ENCODE measurements at regions not wholly inside any gene's neighbourhood (a gene's known extent, or its start where the extent isn't known, plus 50 kb on each side); places are given as distances from the start of the nearest gene placed in this dataset.

GRCh38 chr11:27930946-27931345 lies 177.0 kb downstream of the KIF18A start:
- Histone ChIP-seq H3K4ac (replicated peaks; ENCODE audit: insufficient read length, low read depth, low read length) (no peak overlapping the region), H3K36me3 (ENCODE audit: control insufficient read depth in 2 of 4, insufficient read depth in 4 of 4, low read length in 3 of 4) (no peaks in the 10 kb centered on the region), H2AK5ac (ENCODE audit: low read depth, low read length) (no peak overlapping the region), H2BK15ac (ENCODE audit: low read length) (no peak overlapping the region), H4K8ac (ENCODE audit: extremely low read depth, insufficient read depth, low read length) (no peak overlapping the region), H3K23me2 (ENCODE audit: low read depth, low read length) (no peaks in the 10 kb centered on the region), H2BK20ac (ENCODE audit: low read length) (no peak overlapping the region), H2BK5ac (ENCODE audit: low read depth, low read length) (no peak overlapping the region), H2BK12ac (ENCODE audit: low read depth, low read length) (no peak overlapping the region), H3K27me3 (replicated peaks in 1 of 4; ENCODE audit: control insufficient read depth in 3 of 4, extremely low read depth in 1 of 4, insufficient read depth in 3 of 4, low read length in 3 of 4) (no peaks in the 10 kb centered on the region), H3K23ac (ENCODE audit: insufficient read length) (no peak overlapping the region), H3K4me2 (ENCODE audit: insufficient read depth in 1 of 2, low read depth in 2 of 2, low read length in 2 of 2) (no peak overlapping the region), H3K4me1 (replicated peaks in 1 of 4; ENCODE audit: control insufficient read depth in 3 of 4, insufficient read depth in 4 of 4, low read length in 3 of 4) (peaks cover 0 to 6% (median 2%) of the 10 kb centered on the region in 4 experiments; a peak in 2 of 7 replicates), H2AFZ (ENCODE audit: low read length) (no peak overlapping the region), H3K18ac (ENCODE audit: extremely low read depth, low read length) (no peak overlapping the region), H4K20me1 (replicated peaks in 1 of 2; ENCODE audit: control insufficient read depth in 1 of 2, insufficient read depth in 2 of 2, low read length in 2 of 2) (no peaks in the 10 kb centered on the region), H3K79me1 (ENCODE audit: low read depth, low read length) (no peaks in the 10 kb centered on the region), H4K91ac (replicated peaks; ENCODE audit: insufficient read length, low read length) (no peak overlapping the region), H3K14ac (ENCODE audit: insufficient read length) (no peak overlapping the region), H3K79me2 (ENCODE audit: control insufficient read depth in 1 of 2, insufficient read depth in 2 of 2, low read length in 2 of 2) (no peaks in the 10 kb centered on the region), H4K5ac (ENCODE audit: insufficient read length, low read depth, low read length) (no peak overlapping the region), H3K27ac (ENCODE audit: low read depth, low read length) (no peak overlapping the region), H2BK120ac (replicated peaks; ENCODE audit: low read depth, low read length) (no peak overlapping the region), H3K9ac (replicated peaks in 1 of 4; ENCODE audit: extremely low read depth in 1 of 4, low read depth in 3 of 4, low read length in 3 of 4) (no peak overlapping the region), H3K56ac (replicated peaks; ENCODE audit: insufficient read length, low read depth, low read length) (no peak overlapping the region), H3K9me3 (ENCODE audit: insufficient read depth in 2 of 2, low read depth in 1 of 2, low read length in 1 of 2) (no peaks in the 10 kb centered on the region), H3K4me3 (ENCODE audit: extremely low read depth in 1 of 4, insufficient read depth in 2 of 4, low read depth in 3 of 4, low read length in 4 of 4) (no peak overlapping the region)
- ChIA-PET POLR2A (ENCODE audit: partially characterized antibody) (no interaction called here), CTCF (ENCODE audit: partially characterized antibody) (no interaction called here)
- WGBS, 2 experiments (ENCODE audit: extremely low coverage in 1 of 2, insufficient coverage in 1 of 2, insufficient read length in 1 of 2, insufficient replicate concordance in 2 of 2, low coverage in 1 of 2, low lambda C conversion rate in 2 of 2, missing lambda C conversion rate in 1 of 2) = 93% methylated on average over 1 of the region's 1 CpG; no CpG with 5 or more reads in 1 of the 2 experiments
- DNase-seq (ENCODE audit: low read depth in 1 of 2, low spot score in 2 of 2) (no peak), FAIRE-seq (no peak)
- TF ChIP-seq, protein P1, sequence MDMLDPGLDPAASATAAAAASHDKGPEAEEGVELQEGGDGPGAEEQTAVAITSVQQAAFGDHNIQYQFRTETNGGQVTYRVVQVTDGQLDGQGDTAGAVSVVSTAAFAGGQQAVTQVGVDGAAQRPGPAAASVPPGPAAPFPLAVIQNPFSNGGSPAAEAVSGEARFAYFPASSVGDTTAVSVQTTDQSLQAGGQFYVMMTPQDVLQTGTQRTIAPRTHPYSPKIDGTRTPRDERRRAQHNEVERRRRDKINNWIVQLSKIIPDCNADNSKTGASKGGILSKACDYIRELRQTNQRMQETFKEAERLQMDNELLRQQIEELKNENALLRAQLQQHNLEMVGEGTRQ (IDR thresholded peaks at IDR 0.05; ENCODE audit: low read length) = no peak
- no peak for TF ChIP-seq CHD1 (IDR thresholded peaks at IDR 0.05; ENCODE audit: low read depth, low read length)
- TF ChIP-seq, protein P2, sequence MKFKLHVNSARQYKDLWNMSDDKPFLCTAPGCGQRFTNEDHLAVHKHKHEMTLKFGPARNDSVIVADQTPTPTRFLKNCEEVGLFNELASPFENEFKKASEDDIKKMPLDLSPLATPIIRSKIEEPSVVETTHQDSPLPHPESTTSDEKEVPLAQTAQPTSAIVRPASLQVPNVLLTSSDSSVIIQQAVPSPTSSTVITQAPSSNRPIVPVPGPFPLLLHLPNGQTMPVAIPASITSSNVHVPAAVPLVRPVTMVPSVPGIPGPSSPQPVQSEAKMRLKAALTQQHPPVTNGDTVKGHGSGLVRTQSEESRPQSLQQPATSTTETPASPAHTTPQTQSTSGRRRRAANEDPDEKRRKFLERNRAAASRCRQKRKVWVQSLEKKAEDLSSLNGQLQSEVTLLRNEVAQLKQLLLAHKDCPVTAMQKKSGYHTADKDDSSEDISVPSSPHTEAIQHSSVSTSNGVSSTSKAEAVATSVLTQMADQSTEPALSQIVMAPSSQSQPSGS (IDR thresholded peaks at IDR 0.05; ENCODE audit: low read length) = no peak
- TF ChIP-seq SIN3A (conservative IDR thresholded peaks at IDR 0.05 in 1 of 2, IDR thresholded peaks at IDR 0.05 in 1 of 2; ENCODE audit: low read depth in 1 of 2, low read length in 2 of 2) = no peak
- no peak for TF ChIP-seq TCF12 (IDR thresholded peaks at IDR 0.05; ENCODE audit: low read depth, low read length)
- no peak for TF ChIP-seq TAF7 (optimal IDR thresholded peaks at IDR 0.05; ENCODE audit: borderline replicate concordance, low read depth, low read length)
- no peak for TF ChIP-seq RXRA (IDR thresholded peaks at IDR 0.05; ENCODE audit: insufficient read depth, low read depth, low read length)
- no peak for TF ChIP-seq YY1 (IDR thresholded peaks at IDR 0.05; ENCODE audit: low read depth, low read length)
- TF ChIP-seq JUN (IDR thresholded peaks at IDR 0.05; ENCODE audit: low read depth, low read length) = no peak
- no peak for TF ChIP-seq POLR2AphosphoS5 (IDR thresholded peaks at IDR 0.05; ENCODE audit: low read depth, low read length)
- TF ChIP-seq SRF (IDR thresholded peaks at IDR 0.05; ENCODE audit: low read depth, low read length) = no peak
- no peak for TF ChIP-seq KDM1A (IDR thresholded peaks at IDR 0.05; ENCODE audit: borderline replicate concordance, low read length)
- no peak for TF ChIP-seq CEBPB (IDR thresholded peaks at IDR 0.05; ENCODE audit: low read depth, low read length)
